ENCODE measurements at regions not wholly inside any gene's neighbourhood (a gene's known extent, or its start where the extent isn't known, plus 50 kb on each side); places are given as distances from the start of the nearest gene placed in this dataset.

GRCh38 chrX:9148615-9149399 lies 114.9 kb upstream of the FAM9B start:
- DNase-seq: peak; percentile 34

GRCh38 chrX:9149501-9150245 lies 115.7 kb upstream of the FAM9B start:
- DNase-seq: no peak

- no peak for DNase-seq
These were observed 117.9 kb upstream of the FAM9B start for GRCh38 chrX:9151772-9152307.

- no peak for DNase-seq
These were observed 119.4 kb upstream of the FAM9B start for GRCh38 chrX:9153300-9153699.

- no peak for DNase-seq
These were observed 124.7 kb upstream of the FAM9B start for GRCh38 chrX:9158611-9159010.

GRCh38 chrX:9160698-9161329 lies 126.9 kb upstream of the FAM9B start:
- DNase-seq: no peak

GRCh38 chrX:9162698-9163097 lies 128.8 kb upstream of the FAM9B start:
- no peak for DNase-seq

- no peak for DNase-seq
These were observed 129.3 kb upstream of the FAM9B start for GRCh38 chrX:9163214-9163709.

- peak; percentile 2 for DNase-seq
These were observed 130.2 kb upstream of the FAM9B start for GRCh38 chrX:9164086-9164485.

- DNase-seq: no peak
These were observed 130.9 kb upstream of the FAM9B start for GRCh38 chrX:9164533-9165426.

- DNase-seq: no peak
These were observed 132.6 kb upstream of the FAM9B start for GRCh38 chrX:9166584-9166944.

GRCh38 chrX:9171841-9172463 lies 138.0 kb upstream of the FAM9B start:
- DNase-seq: no peak

- no peak for DNase-seq
These were observed 138.5 kb upstream of the FAM9B start for GRCh38 chrX:9172464-9172850.

GRCh38 chrX:9180623-9181022 lies 146.7 kb upstream of the FAM9B start:
- DNase-seq: no peak

- peak; percentile 8 for DNase-seq
These were observed 148.1 kb upstream of the FAM9B start for GRCh38 chrX:9182041-9182440.

GRCh38 chrX:9183481-9183880 lies 149.6 kb upstream of the FAM9B start:
- no peak for DNase-seq

- no peak for DNase-seq
These were observed 150.3 kb upstream of the FAM9B start for GRCh38 chrX:9184211-9184610.

GRCh38 chrX:9188117-9188516 lies 154.2 kb upstream of the FAM9B start:
- DNase-seq: no peak

GRCh38 chrX:9189286-9189685 lies 155.4 kb upstream of the FAM9B start:
- DNase-seq: no peak

- no peak for DNase-seq
These were observed 157.5 kb upstream of the FAM9B start for GRCh38 chrX:9191392-9191791.

- no peak for DNase-seq
These were observed 161.4 kb upstream of the FAM9B start for GRCh38 chrX:9195199-9195880.
